Spinal cord (tissue), 9 donors: ENCODE measurements at regions not wholly inside any gene's neighbourhood (a gene's known extent, or its start where the extent isn't known, plus 50 kb on each side); places are given as distances from the start of the nearest gene placed in this dataset.
A peak's percentile ranks its signal among the peaks of the same experiment; 100 is the strongest.
"Not testable (repeated sequence)": the region's sequence is repeated elsewhere in the genome, so short reads cannot be mapped to it uniquely, and the experiment has no call there.

ENCODE experiments used
- DNase-seq, 6 donors: peaks; one replicate each; pipeline versions ENCODE4 v3.0.0 to v3.0.0-alpha.2; 2013 to 2015; ENCODE audit warnings: low spot score in 6 of 6, low read depth in 4 of 6
- H3K27ac ChIP-seq: one replicate; pipeline ENCODE4 v1.5.1; 2013; ENCODE audit warnings: low read depth, low read length, control low read depth
- H3K27me3 ChIP-seq: one replicate; pipeline ENCODE4 v1.6.1; 2013; ENCODE audit warnings: low read length; ENCODE audit not compliant: control insufficient read depth, insufficient read depth
- H3K36me3 ChIP-seq: one replicate; pipeline ENCODE4 v1.6.1; 2013; ENCODE audit warnings: low read length; ENCODE audit not compliant: control insufficient read depth, insufficient read depth
- H3K4me1 ChIP-seq: one replicate; pipeline ENCODE4 v1.6.1; 2013; ENCODE audit warnings: low read length; ENCODE audit not compliant: control insufficient read depth, insufficient read depth
- H3K4me3 ChIP-seq: one replicate; pipeline ENCODE4 v1.5.1; 2013; ENCODE audit warnings: low read depth, low read length, control low read depth
- H3K9me3 ChIP-seq: one replicate; pipeline ENCODE4 v1.6.1; 2013; ENCODE audit warnings: low read length; ENCODE audit not compliant: control insufficient read depth, insufficient read depth
- WGBS: methylation state at CpG from one replicate; pipeline ENCODE4 v1.1.5; 2013; ENCODE audit warnings: missing lambda C conversion rate; ENCODE audit not compliant: insufficient coverage; 5-methylcytosine and 5-hydroxymethylcytosine counted together
- donor health status: healthy.

GRCh38 chr20:25855451-25856156, 159.0 kb upstream of the ZNF337 start:
- Histone ChIP-seq H3K4me1 (peaks cover 63% of the 10 kb centered on the region), H3K36me3 (peaks cover 32% of the 10 kb centered on the region)
- not testable (repeated sequence) for H3K4me3 ChIP-seq, H3K27me3 ChIP-seq, H3K9me3 ChIP-seq, H3K27ac ChIP-seq, DNase-seq
- 80% methylated on average over 23 of the region's 23 CpGs for WGBS

- not testable (repeated sequence) for H3K27me3 ChIP-seq, DNase-seq, H3K4me3 ChIP-seq, H3K27ac ChIP-seq, H3K9me3 ChIP-seq
- WGBS, result 100% methylated on average over 1 of the region's 11 CpGs
- peaks cover 32% of the 10 kb centered on the region for H3K36me3 ChIP-seq
- peaks cover 53% of the 10 kb centered on the region for H3K4me1 ChIP-seq
These were observed 158.0 kb upstream of the ZNF337 start for GRCh38 chr20:25854666-25855065.

DNA sequence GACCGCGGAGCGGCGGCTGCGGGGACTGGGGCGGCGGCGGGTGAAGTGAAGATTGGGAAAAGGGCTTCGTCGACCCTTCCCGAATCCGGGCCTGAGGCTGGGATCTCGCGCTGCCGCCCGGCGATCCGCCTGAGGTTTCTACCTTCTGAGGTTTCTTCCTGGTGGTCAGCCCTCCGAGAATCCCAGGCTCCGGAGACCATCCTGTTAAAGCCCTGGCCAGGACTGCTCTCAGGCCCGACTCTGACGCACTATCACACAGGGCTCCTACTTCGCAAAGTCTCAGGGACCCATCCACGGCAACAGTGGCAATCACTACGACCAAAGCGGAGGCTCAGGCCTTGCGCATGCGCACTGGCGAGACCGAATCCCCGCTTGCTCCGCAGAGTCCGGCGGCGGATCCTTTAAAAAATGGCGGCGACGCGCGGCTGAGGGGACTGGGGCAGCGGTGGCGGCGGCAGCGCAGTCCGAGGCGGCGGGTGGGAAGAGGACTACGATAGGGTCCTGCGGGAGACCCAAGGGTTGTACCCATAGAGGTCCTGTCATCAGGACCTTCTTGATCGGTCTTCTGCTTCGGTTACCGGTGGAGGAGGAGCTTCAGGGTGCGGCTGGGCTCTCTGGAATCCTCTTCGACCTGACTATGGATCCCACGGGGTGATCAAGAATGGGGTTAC, 157.2 kb upstream of the ZNF337 start:
- H3K4me3 ChIP-seq, result peak overlapping the region; percentile 48
- H3K27ac ChIP-seq, H3K27me3 ChIP-seq: not testable (repeated sequence)

DNA sequence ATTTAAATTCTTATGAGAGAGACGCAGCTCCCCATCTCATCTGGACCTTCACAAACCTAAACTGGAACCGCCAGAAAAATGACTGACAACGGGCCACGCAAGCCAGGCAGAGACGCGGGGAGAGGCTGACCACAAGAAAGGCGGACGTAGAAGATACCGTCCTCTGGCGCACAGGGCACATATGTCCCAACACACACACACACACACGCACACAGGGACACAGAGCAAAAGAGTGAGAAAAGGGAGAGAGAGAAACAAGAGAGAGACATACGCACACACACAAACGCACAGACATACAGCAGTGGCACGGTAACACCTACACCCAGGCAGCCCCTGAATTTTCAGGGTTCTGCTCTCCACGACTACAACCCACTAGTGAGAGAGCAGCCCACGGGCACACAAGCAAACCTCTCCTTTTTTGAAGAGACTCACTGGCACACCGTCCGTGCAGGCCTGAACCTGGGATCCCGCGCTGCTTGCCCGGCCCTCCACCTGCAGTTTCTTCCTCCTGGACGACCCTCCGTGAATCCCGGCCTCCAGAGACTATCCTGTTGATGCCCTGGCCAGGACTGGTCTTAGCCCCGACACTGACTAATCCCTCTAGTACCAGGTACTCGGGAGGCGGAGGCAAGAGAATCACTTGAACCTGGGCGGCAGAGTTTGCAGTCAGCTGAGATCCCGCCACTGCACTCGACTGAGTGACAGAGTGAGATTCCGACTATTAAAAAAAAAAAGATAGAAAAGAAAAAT, 156.5 kb upstream of the ZNF337 start:
- Histone ChIP-seq H3K4me1 (peaks cover 38% of the 10 kb centered on the region), H3K4me3 (peak overlapping the region; percentile 48), H3K36me3 (peaks cover 31% of the 10 kb centered on the region)
- not testable (repeated sequence) for H3K27ac ChIP-seq, H3K9me3 ChIP-seq, H3K27me3 ChIP-seq, DNase-seq
- 39% methylated on average over 16 of the region's 31 CpGs for WGBS

More for the DNA sequence above, 157.2 kb upstream of the ZNF337 start:
- Histone ChIP-seq H3K36me3 (peaks cover 32% of the 10 kb centered on the region), H3K4me1 (peaks cover 45% of the 10 kb centered on the region)
- DNase-seq, result peak in 2 of 6 donors; percentile 94 to 95
- 3% methylated on average over 52 of the region's 55 CpGs for WGBS
- H3K9me3 ChIP-seq, result not testable (repeated sequence)

DNA sequence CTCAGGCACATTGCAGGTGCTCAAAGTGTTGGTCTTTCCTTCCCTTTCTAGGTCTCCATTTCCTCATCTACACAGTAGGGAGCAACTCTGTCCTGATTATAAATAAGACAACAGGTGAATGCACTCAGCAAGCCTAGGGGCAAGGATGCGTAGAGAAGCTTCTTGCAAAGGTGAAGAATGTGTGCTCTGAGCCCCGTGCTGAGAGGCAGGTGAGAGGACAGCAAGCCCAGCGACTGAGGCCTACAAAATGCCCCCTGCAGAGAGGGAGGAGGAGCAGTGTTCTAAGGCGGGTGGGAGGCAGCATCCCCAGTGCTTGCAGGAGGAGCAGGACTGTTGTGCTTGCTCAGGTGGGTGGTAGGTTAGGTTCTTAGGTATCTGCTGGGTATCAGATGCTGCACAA, 153.5 kb upstream of the ZNF337 start:
- not testable (repeated sequence) for H3K4me3 ChIP-seq, H3K9me3 ChIP-seq, H3K27ac ChIP-seq, H3K36me3 ChIP-seq, DNase-seq, H3K27me3 ChIP-seq
- WGBS, result 63% methylated on average over 3 of the region's 4 CpGs
- H3K4me1 ChIP-seq, result peaks cover 24% of the 10 kb centered on the region

GRCh38 chr20:25848222-25848621, 151.6 kb upstream of the ZNF337 start:
- WGBS, result 95% methylated on average over 2 of the region's 7 CpGs
- H3K4me1 ChIP-seq, result peaks cover 9% of the 10 kb centered on the region
- DNase-seq, result no peak
- H3K27ac ChIP-seq, result no peak overlapping the region
- peaks cover 9% of the 10 kb centered on the region for H3K36me3 ChIP-seq
- no peak overlapping the region for H3K4me3 ChIP-seq
- H3K27me3 ChIP-seq, result no peaks in the 10 kb centered on the region
- no peaks in the 10 kb centered on the region for H3K9me3 ChIP-seq

DNA sequence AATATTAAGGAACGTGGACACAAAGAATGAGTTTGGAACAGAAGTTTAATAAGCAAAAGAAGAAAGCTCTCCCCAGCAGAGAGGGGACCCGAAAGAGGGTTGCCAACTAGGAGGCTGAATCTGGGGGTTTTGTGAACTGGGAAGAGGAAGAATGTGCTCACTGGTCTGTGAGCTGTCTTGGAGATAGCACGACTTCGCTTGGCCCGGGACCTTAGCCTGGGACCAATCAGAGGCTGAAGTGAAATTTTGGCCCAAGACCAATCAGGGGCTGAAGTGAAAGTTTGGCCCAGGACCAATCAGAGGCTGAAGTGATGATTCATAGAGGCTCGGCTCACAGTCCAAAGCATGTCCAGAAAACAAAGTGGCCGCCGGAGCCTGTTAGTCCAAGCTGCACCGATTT, 148.0 kb upstream of the ZNF337 start:
- H3K4me3 ChIP-seq, H3K27me3 ChIP-seq: not testable (repeated sequence)

GRCh38 chr20:25813511-25813910, 116.9 kb upstream of the ZNF337 start:
- not testable (repeated sequence) for H3K36me3 ChIP-seq, H3K27ac ChIP-seq, H3K4me1 ChIP-seq, H3K4me3 ChIP-seq, DNase-seq, H3K27me3 ChIP-seq, H3K9me3 ChIP-seq
- WGBS, result no CpG with 5 or more reads among the region's 5 CpGs

More for the DNA sequence above, 148.0 kb upstream of the ZNF337 start:
- H3K4me1 ChIP-seq, H3K9me3 ChIP-seq, DNase-seq, H3K36me3 ChIP-seq, H3K27ac ChIP-seq: not testable (repeated sequence)
- no CpG with 5 or more reads among the region's 9 CpGs for WGBS

GRCh38 chr20:25798174-25798993, 101.7 kb upstream of the ZNF337 start:
- not testable (repeated sequence) for H3K36me3 ChIP-seq, H3K4me1 ChIP-seq, DNase-seq, H3K4me3 ChIP-seq, H3K27ac ChIP-seq, H3K9me3 ChIP-seq, H3K27me3 ChIP-seq
- no CpG with 5 or more reads among the region's 45 CpGs for WGBS
